Upper lobe of right lung (tissue), 1 donor: ENCODE measurements at regions not wholly inside any gene's neighbourhood (a gene's known extent, or its start where the extent isn't known, plus 50 kb on each side); places are given as distances from the start of the nearest gene placed in this dataset.

ENCODE experiments used
- ATAC-seq: fragments of 200-7000 bp; cut with Tn5 transposase; one replicate; pipeline ENCODE4 v1.9.1; 2020; ENCODE audit warnings: mild to moderate bottlenecking, moderate library complexity
- DNase-seq: peaks from one replicate; pipeline ENCODE4 v3.0.0-alpha.2; 2020
- H3K27ac ChIP-seq: fragments of 200-600 bp; one replicate; pipeline ENCODE4 v1.8.0; 2022
- H3K27me3 ChIP-seq: fragments of 200-600 bp; one replicate; pipeline ENCODE4 v1.8.0; 2022; ENCODE audit warnings: mild to moderate bottlenecking
- H3K36me3 ChIP-seq: fragments of 200-600 bp; one replicate; pipeline ENCODE4 v1.8.0; 2022
- H3K4me1 ChIP-seq: fragments of 200-600 bp; one replicate; pipeline ENCODE4 v1.8.0; 2022
- H3K4me3 ChIP-seq: fragments of 200-600 bp; one replicate; pipeline ENCODE4 v1.8.0; 2022; ENCODE audit warnings: mild to moderate bottlenecking
- H3K9me3 ChIP-seq: fragments of 200-600 bp; one replicate; pipeline ENCODE4 v1.8.0; 2022
- CTCF ChIP-seq: fragments of 200-600 bp; IDR thresholded peaks from one replicate; pipeline ENCODE4 v1.8.0; 2022; ENCODE audit warnings: antibody characterized with exemption
- intact Hi-C: fragments of 100-400 bp; cut with DNase I; formaldehyde crosslinking; loops from one replicate; pipeline ENCODE4 v1.11.0; 2022
- donor health status: DM: no; HTN: yes; CAD: no; lungs with severe emphysema.

GRCh38 chr5:82863266-82863665, 213.9 kb downstream of the TMEM167A start:
- ATAC-seq (no peak), DNase-seq (no peak)
- intact Hi-C loops: no loop called here
- Histone ChIP-seq H3K27me3 (no peaks in the 10 kb centered on the region), H3K4me1 (no peaks in the 10 kb centered on the region), H3K36me3 (no peaks in the 10 kb centered on the region), H3K4me3 (no peak overlapping the region), H3K27ac (no peak overlapping the region), H3K9me3 (no peaks in the 10 kb centered on the region)
- no peak for TF ChIP-seq CTCF

GRCh38 chr5:82862711-82863110, 214.5 kb downstream of the TMEM167A start:
- no peak for TF ChIP-seq CTCF
- no peaks in the 10 kb centered on the region for H3K4me1 ChIP-seq
- no peak overlapping the region for H3K4me3 ChIP-seq
- intact Hi-C loops: no loop called here
- H3K9me3 ChIP-seq: no peaks in the 10 kb centered on the region
- no peaks in the 10 kb centered on the region for H3K27me3 ChIP-seq
- no peak overlapping the region for H3K27ac ChIP-seq
- H3K36me3 ChIP-seq: no peaks in the 10 kb centered on the region
- ATAC-seq (no peak), DNase-seq (no peak)

GRCh38 chr5:82862261-82862660, 214.9 kb downstream of the TMEM167A start:
- intact Hi-C loops: no loop called here
- H3K4me3 ChIP-seq: no peak overlapping the region
- no peaks in the 10 kb centered on the region for H3K9me3 ChIP-seq
- no peak for TF ChIP-seq CTCF
- no peaks in the 10 kb centered on the region for H3K27me3 ChIP-seq
- ATAC-seq: no peak
- no peaks in the 10 kb centered on the region for H3K4me1 ChIP-seq
- no peak for DNase-seq
- peak overlapping the region; percentile 24 for H3K27ac ChIP-seq
- H3K36me3 ChIP-seq: no peaks in the 10 kb centered on the region

DNA sequence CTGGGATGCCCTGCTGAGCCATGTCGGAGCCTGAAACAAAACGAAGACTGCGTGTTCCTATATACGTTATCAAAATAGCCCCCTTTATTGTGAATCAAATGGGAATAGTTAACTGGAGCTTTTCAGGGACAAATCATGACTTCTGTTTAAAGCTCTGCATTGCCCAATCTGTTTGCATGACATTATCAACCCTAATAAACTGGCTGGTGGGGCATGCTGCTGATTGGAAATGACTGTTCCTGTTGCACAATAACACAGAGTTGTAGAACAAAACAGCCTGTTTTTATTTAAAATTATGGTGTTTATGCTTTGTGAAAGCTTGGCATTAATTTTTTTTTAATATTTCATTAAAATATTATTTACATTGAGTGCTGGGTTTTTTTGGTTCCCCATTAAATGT, 215.5 kb downstream of the TMEM167A start:
- DNase-seq (no peak), ATAC-seq (no peak)
- H3K27ac ChIP-seq: peak overlapping the region; percentile 24
- TF ChIP-seq CTCF: no peak
- no peaks in the 10 kb centered on the region for H3K4me1 ChIP-seq
- intact Hi-C loops: no loop called here
- H3K9me3 ChIP-seq: no peaks in the 10 kb centered on the region
- no peaks in the 10 kb centered on the region for H3K36me3 ChIP-seq
- no peak overlapping the region for H3K4me3 ChIP-seq
- H3K27me3 ChIP-seq: no peaks in the 10 kb centered on the region

- H3K36me3 ChIP-seq: no peaks in the 10 kb centered on the region
- no peak for DNase-seq
- no peak for ATAC-seq
- intact Hi-C loops: no loop called here
- H3K4me3 ChIP-seq: no peak overlapping the region
- no peaks in the 10 kb centered on the region for H3K4me1 ChIP-seq
- H3K9me3 ChIP-seq: no peaks in the 10 kb centered on the region
- H3K27ac ChIP-seq: no peak overlapping the region
- H3K27me3 ChIP-seq: no peaks in the 10 kb centered on the region
- TF ChIP-seq CTCF: no peak
Observed at GRCh38 chr5:82859451-82860140, 217.6 kb downstream of the TMEM167A start.
